ENCODE measurements at regions not wholly inside any gene's neighbourhood (a gene's known extent, or its start where the extent isn't known, plus 50 kb on each side); places are given as distances from the start of the nearest gene placed in this dataset.
"Not testable (repeated sequence)": the region's sequence is repeated elsewhere in the genome, so short reads cannot be mapped to it uniquely, and the experiment has no call there.

DNA sequence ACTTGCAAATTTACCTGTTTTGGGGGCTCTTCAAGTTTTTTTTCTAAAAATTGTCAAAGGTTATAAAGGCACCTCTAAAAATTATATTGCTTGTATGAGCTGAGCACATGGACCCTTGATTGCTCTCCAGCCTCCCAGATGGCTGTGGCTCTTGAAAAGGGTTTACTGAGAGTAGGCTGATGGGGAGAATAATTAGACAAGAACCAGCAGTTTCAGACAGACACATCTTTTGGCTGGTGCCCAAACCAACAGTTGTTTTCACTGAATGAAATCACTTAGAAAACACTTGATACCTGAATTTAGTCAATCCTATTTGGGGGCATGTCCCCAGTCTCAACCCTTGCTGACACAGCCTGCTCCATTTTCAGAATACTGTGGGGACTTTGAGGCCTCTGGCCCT is 217.6 kb downstream of the KBTBD8 start:
- Mint-ChIP-seq H3K36me3 (no peaks in the 10 kb centered on the region), H3K9me3 (no peaks in the 10 kb centered on the region), H3K27ac (no peak overlapping the region)
- no peak for ATAC-seq
- no peak for DNase-seq (ENCODE audit: low spot score in 2 of 2)

DNA sequence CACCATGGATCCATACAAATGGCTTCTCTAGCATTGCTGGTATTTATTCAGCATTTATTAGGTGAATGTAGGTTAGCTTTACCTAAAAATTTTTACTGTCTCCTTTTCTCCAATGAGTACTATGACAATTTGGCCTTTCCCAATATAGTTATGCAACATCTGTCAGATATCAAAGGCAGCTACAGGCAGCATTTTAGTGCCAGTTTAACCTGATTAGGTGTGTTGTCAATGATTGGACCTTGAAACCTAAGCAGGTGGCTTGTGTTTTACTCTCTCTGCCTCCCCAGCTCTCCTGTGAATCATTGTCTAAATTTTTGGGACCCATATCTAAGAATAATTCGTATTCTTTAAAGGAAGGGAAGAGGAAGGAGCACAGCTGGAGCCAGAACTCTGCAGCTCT is 228.9 kb downstream of the KBTBD8 start:
- DNase-seq (ENCODE audit: low spot score in 2 of 2), result no peak

DNA sequence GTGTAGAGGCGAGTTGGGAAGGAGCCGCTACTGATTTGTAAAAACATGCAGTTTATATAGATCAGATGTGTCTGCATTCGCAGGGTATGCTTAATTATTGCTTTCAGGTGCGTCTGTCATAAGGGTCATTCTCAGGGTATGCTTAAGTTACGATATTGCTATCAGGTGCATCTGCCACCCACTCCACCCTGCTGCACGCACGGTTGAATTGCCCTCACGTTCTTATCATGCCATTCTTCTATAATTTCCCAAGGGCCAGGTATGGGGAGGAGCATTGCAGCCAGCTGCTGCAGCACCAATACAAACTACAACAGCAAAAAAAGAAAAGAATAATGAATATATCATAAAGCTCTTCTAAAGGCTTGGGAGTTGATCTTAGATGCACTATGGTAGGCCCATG is 230.0 kb downstream of the KBTBD8 start:
- Mint-ChIP-seq H3K27ac (peak overlapping the region in 1 of 2 donors; percentile 11), H3K36me3 (no peaks in the 10 kb centered on the region), H3K9me3 (no peaks in the 10 kb centered on the region)
- no peak for ATAC-seq
- DNase-seq (ENCODE audit: low spot score in 2 of 2), result no peak

More for the DNA sequence above, 228.9 kb downstream of the KBTBD8 start:
- no peaks in the 10 kb centered on the region for H3K9me3 Mint-ChIP-seq
- no peaks in the 10 kb centered on the region for H3K36me3 Mint-ChIP-seq
- no peak for ATAC-seq
- H3K27ac Mint-ChIP-seq, result no peak overlapping the region

DNA sequence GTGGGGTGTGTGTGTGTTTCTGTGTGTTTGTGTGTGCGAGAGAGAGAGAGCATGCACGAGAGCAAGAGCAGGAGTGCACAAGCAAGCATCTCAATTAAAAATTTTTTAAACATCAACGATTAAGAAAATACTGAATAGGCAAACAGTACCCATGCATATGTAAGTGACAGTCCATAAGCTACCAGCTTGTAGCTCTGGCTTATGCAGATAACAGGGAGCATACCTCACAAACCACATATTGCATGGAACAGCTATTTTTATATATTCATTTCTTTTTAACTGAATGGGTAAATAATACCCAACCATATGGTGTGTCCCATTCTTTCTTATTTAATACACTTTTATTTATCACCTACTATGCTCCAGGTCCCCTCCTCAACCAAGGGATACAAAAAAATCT is 234.5 kb downstream of the KBTBD8 start:
- Mint-ChIP-seq H3K9me3 (no peaks in the 10 kb centered on the region), H3K27ac (no peak overlapping the region), H3K36me3 (no peaks in the 10 kb centered on the region)

DNA sequence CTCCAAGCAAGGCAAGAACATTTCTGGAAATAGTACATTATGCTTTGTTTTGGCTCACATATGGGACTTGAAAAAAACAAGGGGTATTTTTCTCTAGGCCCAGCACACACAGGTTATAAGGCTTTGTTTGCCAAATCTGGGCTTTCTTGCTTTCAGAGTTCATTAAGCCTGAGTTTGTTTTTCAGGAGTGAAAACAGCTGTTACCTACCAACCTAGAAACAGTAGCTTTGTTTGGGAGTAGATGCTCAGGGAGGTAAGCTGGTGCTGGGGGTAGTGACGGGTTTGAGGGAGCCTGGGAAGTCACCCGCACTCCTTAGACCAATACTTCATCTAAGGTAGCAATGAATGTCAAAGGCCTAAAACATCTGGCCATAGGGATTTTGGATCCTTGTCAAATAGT is 241.2 kb downstream of the KBTBD8 start:
- no peak for ATAC-seq
- H3K36me3 Mint-ChIP-seq, result no peaks in the 10 kb centered on the region
- no peaks in the 10 kb centered on the region for H3K9me3 Mint-ChIP-seq
- DNase-seq (ENCODE audit: low spot score in 2 of 2), result no peak
- no peak overlapping the region for H3K27ac Mint-ChIP-seq

More for the DNA sequence above, 234.5 kb downstream of the KBTBD8 start:
- ATAC-seq (no peak), DNase-seq (ENCODE audit: low spot score in 2 of 2) (no peak)

DNA sequence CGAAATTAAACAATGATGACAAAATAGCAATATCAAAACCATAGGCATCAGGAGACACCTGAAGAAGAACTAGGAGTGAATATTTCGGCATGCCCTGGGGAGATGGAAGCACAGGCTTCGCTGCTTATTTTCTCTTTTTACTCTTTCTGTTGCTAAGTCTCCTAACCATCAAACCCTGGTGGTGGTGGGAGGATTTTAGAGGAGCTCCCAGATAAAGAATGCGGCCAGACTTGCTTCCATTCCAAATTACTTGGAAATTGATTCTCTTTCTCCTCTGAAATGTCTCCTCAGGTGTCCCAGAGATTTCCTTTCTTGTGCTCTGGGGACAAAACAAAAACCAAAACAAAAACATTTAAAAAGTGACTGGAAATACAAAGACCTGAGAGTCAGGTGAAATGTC is 243.0 kb downstream of the KBTBD8 start:
- no peak for ATAC-seq

DNA sequence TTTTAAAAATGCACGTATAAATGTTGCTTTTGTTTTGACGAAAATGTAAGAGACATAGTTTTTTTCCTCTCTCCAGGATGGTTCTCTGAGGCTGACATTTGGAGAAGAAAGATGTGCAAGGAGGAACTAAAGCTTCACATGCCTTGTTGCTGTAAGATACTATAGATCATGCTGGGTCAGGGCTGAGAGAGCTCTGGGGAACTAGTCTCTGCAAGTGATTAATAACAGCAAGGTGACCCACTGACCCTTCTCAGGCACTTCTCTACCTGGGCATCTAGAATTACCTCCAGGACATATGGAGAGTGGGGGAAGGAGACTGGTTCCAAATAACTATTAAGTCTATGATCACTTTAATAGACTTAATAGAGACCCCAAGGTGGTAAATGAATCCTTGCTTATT is 246.0 kb downstream of the KBTBD8 start:
- ATAC-seq (no peak), DNase-seq (ENCODE audit: low spot score in 2 of 2) (no peak)
- Mint-ChIP-seq H3K36me3 (no peaks in the 10 kb centered on the region), H3K9me3 (no peaks in the 10 kb centered on the region), H3K27ac (no peak overlapping the region)

More for the DNA sequence above, 243.0 kb downstream of the KBTBD8 start:
- no peak overlapping the region for H3K27ac Mint-ChIP-seq
- no peak for DNase-seq (ENCODE audit: low spot score in 2 of 2)
- H3K9me3 Mint-ChIP-seq, result no peaks in the 10 kb centered on the region
- H3K36me3 Mint-ChIP-seq, result no peaks in the 10 kb centered on the region

DNA sequence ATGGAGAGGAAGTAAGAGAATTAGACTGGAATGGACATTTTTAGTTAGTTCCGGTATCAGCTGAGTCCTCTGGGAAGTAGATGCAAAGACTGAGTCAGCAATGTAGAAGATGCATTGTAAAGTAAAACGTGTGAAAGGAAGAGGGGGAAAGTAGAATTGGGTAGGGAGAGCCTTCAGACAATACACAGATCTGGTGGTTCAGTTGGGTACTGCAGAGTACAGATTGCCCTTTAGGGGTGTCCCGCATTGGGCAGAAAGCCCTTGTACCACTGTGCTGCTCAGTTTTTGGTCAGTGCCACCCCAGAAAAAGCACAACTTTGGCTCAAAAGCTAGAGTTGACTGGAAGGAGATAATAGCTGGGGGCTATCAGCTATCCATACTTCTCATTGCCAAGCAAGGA is 247.4 kb downstream of the KBTBD8 start:
- H3K27ac Mint-ChIP-seq, result no peak overlapping the region
- H3K36me3 Mint-ChIP-seq, result no peaks in the 10 kb centered on the region
- no peak for ATAC-seq
- no peak for DNase-seq (ENCODE audit: low spot score in 2 of 2)
- H3K9me3 Mint-ChIP-seq, result no peaks in the 10 kb centered on the region

DNA sequence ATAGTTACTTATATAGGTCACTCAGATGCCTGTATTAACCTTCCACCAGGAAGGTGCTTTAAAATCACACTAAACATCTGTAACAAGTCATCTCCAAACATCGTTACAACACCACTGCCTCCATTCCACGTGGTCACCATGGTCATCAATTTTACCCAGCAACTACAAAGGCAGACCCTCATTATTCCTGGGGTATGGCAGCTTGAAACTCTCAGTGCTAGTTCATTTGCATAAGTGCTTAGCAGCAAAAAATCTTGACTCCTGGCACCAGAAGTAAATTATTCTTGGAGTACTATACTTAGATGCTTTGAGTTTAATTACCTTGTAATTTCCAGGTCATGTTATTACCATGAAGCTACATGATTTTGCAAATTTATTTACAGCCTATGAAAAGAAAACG is 250.6 kb downstream of the KBTBD8 start:
- Mint-ChIP-seq H3K36me3 (no peaks in the 10 kb centered on the region), H3K9me3 (peaks cover 6 to 12% of the 10 kb centered on the region in 2 donors), H3K27ac (no peak overlapping the region)
- ATAC-seq (no peak), DNase-seq (ENCODE audit: low spot score in 2 of 2) (no peak)

DNA sequence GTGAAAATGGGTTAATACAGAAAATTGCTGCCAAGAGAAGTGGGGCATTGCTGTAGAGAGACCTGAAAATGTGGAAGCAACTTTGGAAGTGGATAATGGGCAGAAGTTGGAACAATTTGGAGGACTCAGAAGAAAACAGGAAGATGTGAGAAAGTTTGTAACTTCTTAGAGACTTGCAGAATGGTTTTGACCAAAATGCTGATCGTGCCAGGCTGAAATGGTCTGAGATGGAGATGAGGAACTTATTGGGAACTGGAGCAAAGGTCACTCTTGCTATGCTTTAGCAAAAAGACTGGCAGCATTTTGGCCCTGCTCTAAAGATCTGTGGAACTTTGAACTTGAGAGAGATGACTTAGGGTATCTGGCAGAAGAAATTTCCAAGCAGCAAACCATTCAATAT is 254.8 kb downstream of the KBTBD8 start:
- ATAC-seq; H3K27ac Mint-ChIP-seq; DNase-seq (ENCODE audit: low spot score in 2 of 2); H3K36me3 Mint-ChIP-seq: not testable (repeated sequence)
- H3K9me3 Mint-ChIP-seq, result peaks cover 11 to 16% of the 10 kb centered on the region in 2 donors

DNA sequence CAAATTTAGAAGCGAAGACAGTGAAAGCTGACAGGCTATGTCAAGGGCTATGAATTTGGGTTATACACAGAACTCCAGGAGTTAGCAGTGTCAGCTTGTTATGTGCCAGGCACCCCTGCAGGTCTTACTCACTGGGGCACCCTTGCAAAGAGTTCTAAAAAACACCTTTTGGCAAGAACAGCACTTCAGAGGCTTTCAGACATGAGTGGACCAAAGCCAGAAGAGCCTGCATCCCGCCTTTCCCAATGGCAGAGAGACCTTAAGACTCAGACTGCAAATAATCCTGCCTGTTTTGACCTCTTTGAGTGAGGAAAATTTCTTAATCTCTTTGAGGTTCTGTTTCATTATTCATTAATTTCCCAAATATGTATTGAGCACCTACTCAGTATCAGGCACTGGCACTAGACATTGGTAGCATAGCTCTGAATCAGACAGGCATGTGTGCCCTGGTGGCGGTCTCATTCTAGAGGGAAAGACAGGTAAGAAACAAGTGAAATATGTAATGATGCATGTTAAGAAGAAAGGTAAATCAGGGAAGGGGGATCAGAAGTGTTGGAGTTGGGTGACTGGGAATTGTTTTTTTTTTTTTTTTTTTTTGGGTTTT is 280.0 kb downstream of the KBTBD8 start:
- no peak for ATAC-seq
- H3K36me3 Mint-ChIP-seq, result peaks cover 0 to 4% of the 10 kb centered on the region in 2 donors
- no peak for DNase-seq (ENCODE audit: low spot score in 2 of 2)
- H3K27ac Mint-ChIP-seq, result no peak overlapping the region
- peaks cover 4 to 12% of the 10 kb centered on the region in 2 donors for H3K9me3 Mint-ChIP-seq

DNA sequence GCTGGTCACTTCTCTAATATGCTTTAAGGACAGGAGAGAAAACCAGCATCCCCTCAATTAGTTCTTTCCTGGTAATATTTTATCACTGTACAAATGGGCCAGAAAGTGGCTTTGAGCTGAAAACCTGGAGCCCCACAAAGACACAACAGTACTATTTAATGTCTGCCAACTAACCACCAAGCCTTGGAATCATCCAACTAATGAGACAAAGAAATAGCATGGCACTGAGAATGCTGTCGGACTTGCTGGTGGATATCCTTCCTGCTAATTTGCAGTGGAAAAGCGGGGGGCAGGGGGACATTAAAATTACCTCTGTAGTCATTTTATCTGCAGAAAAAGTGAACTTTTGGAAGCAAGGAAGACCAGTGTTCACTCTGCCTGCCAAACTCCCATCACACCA is 288.5 kb downstream of the KBTBD8 start:
- Mint-ChIP-seq H3K36me3 (no peaks in the 10 kb centered on the region), H3K9me3 (peaks cover 4 to 13% of the 10 kb centered on the region in 2 donors), H3K27ac (no peak overlapping the region)
- no peak for DNase-seq (ENCODE audit: low spot score in 2 of 2)
- no peak for ATAC-seq

DNA sequence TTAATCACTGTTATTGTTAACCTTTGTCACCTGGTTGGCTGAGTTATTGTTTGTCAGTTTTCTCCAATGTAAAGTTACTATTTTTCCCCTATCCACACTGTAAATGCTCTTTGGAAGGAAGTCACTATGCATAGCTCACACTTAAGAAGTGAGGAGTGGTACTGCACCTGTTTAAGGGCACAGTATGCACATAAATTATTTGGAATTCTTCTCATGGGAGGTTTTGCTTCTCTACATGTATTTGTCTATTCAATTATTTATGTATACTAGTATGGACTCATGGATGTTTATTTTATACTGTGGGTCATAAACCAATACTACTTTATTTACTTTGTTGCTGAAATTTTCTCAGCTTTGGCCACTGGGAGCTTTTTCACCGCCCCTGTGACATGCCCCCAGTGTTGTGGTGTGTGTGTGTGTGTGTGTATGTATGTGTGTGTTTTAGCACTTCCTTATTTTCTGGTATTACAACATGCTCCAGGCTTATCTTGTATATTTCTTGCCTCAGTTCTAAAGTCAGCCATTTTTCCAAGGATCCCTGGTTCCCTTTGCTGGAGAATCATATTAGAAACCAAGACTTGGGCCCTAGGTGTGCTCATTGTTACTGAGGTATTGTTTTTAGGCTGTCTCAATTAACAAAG is 290.5 kb downstream of the KBTBD8 start:
- Mint-ChIP-seq H3K9me3 (peaks cover 0 to 3% of the 10 kb centered on the region in 2 donors), H3K27ac (no peak overlapping the region), H3K36me3 (no peaks in the 10 kb centered on the region)
- ATAC-seq (no peak), DNase-seq (ENCODE audit: low spot score in 2 of 2) (no peak)

DNA sequence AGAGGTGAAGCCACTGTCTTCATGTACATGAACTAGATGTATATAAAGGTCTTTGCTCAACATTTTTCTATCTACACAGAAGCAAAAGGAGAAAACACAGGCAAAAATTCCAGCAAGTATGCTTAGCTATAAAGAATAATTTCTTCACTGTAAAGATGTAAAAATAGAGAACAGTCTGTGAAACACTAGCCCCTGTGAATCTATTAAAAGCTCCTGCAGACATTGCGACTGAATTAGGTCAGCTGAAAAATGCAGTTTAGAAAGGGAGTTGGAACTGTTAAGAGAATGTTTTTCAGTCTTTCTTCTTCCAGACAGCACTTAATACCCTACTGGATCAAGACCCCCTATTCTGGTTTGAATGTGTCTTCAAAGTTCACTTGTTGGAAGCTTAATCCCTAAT is 291.5 kb downstream of the KBTBD8 start:
- no peak for DNase-seq (ENCODE audit: low spot score in 2 of 2)
- H3K27ac Mint-ChIP-seq, result no peak overlapping the region
- no peaks in the 10 kb centered on the region for H3K36me3 Mint-ChIP-seq
- ATAC-seq, result no peak
- no peaks in the 10 kb centered on the region for H3K9me3 Mint-ChIP-seq

DNA sequence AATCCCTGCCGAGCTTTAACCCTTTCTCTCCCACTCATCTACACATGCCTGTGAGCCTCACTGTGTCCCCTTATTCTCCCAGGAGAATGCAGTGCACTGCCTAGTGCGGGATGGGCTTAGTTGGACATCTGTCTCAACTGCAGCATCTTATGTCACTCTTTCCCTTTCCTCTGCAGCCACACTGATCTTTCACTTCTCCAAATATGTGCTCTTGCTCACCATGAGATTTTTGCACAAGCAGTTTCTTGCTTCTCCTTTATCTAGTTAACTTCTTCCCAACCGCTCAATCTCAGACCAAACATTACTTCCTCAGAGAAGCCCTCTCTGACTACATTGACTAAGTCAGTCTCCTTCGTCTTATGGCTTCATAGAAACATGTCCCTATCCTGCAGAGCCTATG is 292.3 kb downstream of the KBTBD8 start:
- DNase-seq (ENCODE audit: low spot score in 2 of 2) (no peak), ATAC-seq (no peak)
- Mint-ChIP-seq H3K27ac (no peak overlapping the region), H3K36me3 (no peaks in the 10 kb centered on the region), H3K9me3 (no peaks in the 10 kb centered on the region)

DNA sequence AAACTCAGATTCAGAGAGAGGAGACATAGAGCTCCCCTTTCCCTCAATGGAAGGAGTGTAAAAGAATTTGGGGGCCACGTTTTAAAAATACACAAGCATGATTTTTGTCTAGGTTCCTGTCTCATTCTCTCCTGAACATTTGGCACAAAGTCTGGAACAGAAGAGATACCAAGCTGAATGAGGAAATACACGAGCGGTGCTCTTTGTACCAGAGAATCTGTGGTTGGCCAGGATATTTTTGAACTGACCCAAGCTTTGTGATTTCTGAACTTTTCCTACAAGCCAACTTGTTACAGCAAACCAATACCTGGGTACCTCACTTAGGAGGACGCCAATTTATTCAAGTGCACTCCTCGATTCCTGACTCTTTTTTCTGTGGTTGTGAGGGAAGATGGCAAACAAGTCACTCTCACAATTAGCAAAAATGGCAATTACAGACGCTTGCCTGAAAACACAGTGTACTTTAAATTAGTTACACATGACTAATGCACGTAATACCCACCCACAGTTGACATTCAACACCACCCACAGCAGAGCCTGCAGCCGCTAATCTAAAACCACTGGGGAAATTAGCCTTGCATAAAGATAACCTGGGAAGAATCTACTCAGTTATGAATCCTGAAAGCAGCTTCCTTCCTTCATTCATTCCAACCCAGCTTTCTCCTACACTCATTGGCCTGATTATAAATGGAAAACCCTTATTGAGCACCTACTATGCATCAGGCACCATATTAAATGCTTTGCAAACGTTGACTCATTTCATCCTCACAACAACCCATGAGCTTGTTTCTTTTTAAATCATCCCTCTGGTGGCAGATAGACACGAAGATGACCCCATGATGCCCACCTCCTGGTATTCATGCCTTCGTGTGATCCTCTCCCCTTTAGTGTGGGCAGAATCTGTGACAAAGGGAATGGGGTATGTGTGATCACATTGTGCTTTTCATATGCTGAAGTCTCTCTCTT is 293.5 kb downstream of the KBTBD8 start:
- no peaks in the 10 kb centered on the region for H3K9me3 Mint-ChIP-seq
- ATAC-seq (peak; percentile 61 to 62), DNase-seq (ENCODE audit: low spot score in 2 of 2) (no peak)
- no peaks in the 10 kb centered on the region for H3K36me3 Mint-ChIP-seq
- H3K27ac Mint-ChIP-seq, result no peak overlapping the region

DNA sequence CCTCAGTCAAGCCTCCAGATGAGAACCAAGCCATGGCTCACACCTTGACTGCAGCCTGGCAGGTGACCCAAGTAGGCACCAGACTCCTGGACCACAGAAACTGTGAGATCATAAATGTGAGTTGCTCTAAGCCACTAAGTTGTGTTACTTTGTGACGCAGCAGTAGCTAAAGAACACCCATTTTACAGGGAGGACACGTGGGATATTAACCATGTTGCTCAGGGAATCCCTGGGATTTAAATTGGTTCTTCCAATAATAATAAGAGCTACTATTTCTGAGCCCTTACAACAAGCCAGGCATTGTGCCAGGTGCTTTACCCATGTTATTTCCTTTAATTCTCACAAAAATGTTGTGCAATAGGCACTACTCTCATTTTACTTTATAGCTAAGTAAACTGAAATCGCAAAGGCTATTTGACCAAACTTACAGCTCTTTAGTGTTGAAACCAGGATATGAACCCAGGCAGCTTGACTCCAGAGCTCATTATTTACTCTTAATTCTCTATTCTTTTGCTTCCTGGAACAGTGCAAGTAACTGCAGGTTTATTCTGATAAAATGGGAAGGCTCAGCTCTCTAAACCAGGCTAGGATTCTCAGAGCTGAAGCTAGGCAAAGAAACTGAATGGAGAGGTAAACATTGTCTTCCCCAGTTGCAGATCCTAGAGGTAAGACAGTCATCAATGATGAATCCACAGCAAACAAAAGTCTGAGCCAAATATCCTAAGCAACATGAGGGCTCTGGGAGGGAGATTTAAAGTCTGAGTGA is 294.4 kb downstream of the KBTBD8 start:
- Mint-ChIP-seq H3K27ac (no peak overlapping the region), H3K9me3 (no peaks in the 10 kb centered on the region), H3K36me3 (no peaks in the 10 kb centered on the region)
- no peak for ATAC-seq
- no peak for DNase-seq (ENCODE audit: low spot score in 2 of 2)
